Epithelial cell of proximal tubule (primary cell): ENCODE measurements at regions not wholly inside any gene's neighbourhood (a gene's known extent, or its start where the extent isn't known, plus 50 kb on each side); places are given as distances from the start of the nearest gene placed in this dataset.

ENCODE experiments used
- DNase-seq: peaks from one replicate; pipeline ENCODE4 v3.0.0-alpha.2; 2011; ENCODE audit warnings: low read depth
- H3K4me3 ChIP-seq: 2 replicates; pipeline ENCODE4 v1.5.1; 2011; ENCODE audit warnings: low read depth, mild to moderate bottlenecking, low read length
- CTCF ChIP-seq: conservative IDR thresholded peaks from 2 replicates; pipeline ENCODE4 v1.5.1; 2012; ENCODE audit warnings: low read depth, mild to moderate bottlenecking, low read length

GRCh38 chr10:24133835-24134234 is 75.1 kb upstream of the KIAA1217 start:
- no peak for TF ChIP-seq CTCF
- DNase-seq, result no peak
- H3K4me3 ChIP-seq, result no peak overlapping the region

DNA sequence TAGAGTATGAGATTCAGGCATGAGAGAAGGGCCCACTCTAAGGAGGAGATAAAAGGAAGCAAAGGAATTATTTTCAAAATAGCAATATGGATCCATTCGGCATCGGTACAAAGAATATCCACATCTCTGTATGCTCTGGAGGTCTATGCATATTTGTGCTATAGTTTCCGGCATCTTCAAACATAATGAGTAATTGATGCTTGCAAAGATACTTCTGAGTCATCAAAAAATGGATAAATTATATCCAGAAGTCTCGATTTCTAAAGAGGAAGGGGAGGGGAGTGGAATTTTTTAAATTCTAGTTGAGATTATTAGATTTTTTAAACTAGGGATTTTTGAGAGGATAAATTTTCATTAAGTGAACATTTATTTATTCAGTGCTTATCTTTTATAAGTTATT is 72.9 kb upstream of the KIAA1217 start:
- no peak for TF ChIP-seq CTCF
- no peak overlapping the region for H3K4me3 ChIP-seq
- no peak for DNase-seq

- no peak for DNase-seq
- no peak for TF ChIP-seq CTCF
- no peak overlapping the region for H3K4me3 ChIP-seq
Measured at GRCh38 chr10:24147321-24147720, 61.6 kb upstream of the KIAA1217 start.

GRCh38 chr10:24149640-24150039 is 59.3 kb upstream of the KIAA1217 start:
- no peak overlapping the region for H3K4me3 ChIP-seq
- no peak for DNase-seq
- no peak for TF ChIP-seq CTCF

GRCh38 chr10:24150853-24151252 is 58.1 kb upstream of the KIAA1217 start:
- no peak overlapping the region for H3K4me3 ChIP-seq
- TF ChIP-seq CTCF, result no peak
- no peak for DNase-seq

DNA sequence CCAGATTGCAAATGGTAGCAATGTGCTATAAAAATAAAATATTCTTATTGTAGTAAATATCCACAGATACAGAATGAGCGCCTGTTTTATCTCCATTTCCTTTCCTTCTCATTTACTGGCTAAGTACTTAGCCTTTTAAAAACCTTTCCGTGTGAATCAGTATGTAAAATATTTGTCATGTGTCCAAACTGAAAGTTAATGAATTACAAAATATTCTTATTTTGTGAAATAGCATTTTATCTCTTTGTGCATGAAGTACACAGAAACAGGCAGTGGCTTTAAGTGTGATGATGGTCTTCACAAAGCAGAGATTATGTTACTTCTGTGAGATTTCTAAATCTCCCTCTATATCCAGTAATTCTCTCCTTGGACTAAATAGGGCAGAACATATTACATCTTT is 56.7 kb upstream of the KIAA1217 start:
- H3K4me3 ChIP-seq, result no peak overlapping the region
- no peak for DNase-seq
- TF ChIP-seq CTCF, result no peak

GRCh38 chr10:24153031-24153430 is 55.9 kb upstream of the KIAA1217 start:
- no peak for TF ChIP-seq CTCF
- no peak overlapping the region for H3K4me3 ChIP-seq
- no peak for DNase-seq
